Transverse colon (tissue), 4 donors: ENCODE measurements at regions not wholly inside any gene's neighbourhood (a gene's known extent, or its start where the extent isn't known, plus 50 kb on each side); places are given as distances from the start of the nearest gene placed in this dataset.

Experiments
- EP300 ChIP-seq: sonication (generic); formaldehyde crosslinking; IDR thresholded peaks from one replicate; pipeline ENCODE4 v1.6.1; 2017; ENCODE audit warnings: antibody characterized with exemption, low read depth
- POLR2A ChIP-seq: fragments of 450-650 bp; IDR thresholded peaks from one replicate; pipeline ENCODE4 v1.6.1; 2016; ENCODE audit warnings: antibody characterized with exemption, mild to moderate bottlenecking, moderate library complexity
- POLR2AphosphoS5 ChIP-seq, 3 donors: sonication (generic); formaldehyde crosslinking; IDR thresholded peaks; one replicate each; pipeline ENCODE4 v1.6.1; 2016; ENCODE audit warnings: antibody characterized with exemption in 3 of 3
- TF ChIP-seq, protein P1 (sequence below), 5 experiments: fragments of 200-600 bp in 3 of 5; fragments of 450-650 bp in 2 of 5; sonication (generic) in 3 of 5; IDR thresholded peaks; 1 replicate in 2 of 5; 2 replicates in 3 of 5; pipeline ENCODE4 v1.5.1; 2016 to 2017; ENCODE audit warnings: antibody characterized with exemption in 5 of 5, inconsistent platforms in 3 of 5, mild to moderate bottlenecking in 2 of 5, moderate library complexity in 1 of 5

DNA sequence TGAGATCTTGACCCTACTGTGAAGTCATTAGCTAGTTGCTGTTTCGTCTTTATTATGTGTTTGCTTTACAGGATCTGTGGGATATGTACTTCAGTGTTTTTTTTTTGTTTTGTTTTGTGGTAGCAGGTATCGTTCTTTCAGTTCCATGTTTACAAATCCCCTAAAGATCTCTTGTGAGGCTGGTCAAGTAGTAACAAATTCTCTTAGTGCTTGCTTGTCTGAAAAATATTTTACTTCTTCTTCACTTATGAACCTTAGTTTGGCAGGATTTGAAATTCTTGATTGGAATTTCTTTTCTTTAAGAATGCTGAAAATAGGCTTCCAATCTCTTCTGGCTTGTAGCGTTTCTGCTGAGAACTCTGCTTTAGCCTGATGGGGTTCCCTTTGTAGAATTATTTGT, 235.8 kb upstream of the ALCAM start:
- TF ChIP-seq POLR2A (no peak), EP300 (no peak), POLR2AphosphoS5 (IDR thresholded peaks at IDR 0.05) (no peak)
- TF ChIP-seq, protein P1, sequence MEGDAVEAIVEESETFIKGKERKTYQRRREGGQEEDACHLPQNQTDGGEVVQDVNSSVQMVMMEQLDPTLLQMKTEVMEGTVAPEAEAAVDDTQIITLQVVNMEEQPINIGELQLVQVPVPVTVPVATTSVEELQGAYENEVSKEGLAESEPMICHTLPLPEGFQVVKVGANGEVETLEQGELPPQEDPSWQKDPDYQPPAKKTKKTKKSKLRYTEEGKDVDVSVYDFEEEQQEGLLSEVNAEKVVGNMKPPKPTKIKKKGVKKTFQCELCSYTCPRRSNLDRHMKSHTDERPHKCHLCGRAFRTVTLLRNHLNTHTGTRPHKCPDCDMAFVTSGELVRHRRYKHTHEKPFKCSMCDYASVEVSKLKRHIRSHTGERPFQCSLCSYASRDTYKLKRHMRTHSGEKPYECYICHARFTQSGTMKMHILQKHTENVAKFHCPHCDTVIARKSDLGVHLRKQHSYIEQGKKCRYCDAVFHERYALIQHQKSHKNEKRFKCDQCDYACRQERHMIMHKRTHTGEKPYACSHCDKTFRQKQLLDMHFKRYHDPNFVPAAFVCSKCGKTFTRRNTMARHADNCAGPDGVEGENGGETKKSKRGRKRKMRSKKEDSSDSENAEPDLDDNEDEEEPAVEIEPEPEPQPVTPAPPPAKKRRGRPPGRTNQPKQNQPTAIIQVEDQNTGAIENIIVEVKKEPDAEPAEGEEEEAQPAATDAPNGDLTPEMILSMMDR (IDR thresholded peaks at IDR 0.05): no peak
